ENCODE measurements at regions not wholly inside any gene's neighbourhood (a gene's known extent, or its start where the extent isn't known, plus 50 kb on each side); places are given as distances from the start of the nearest gene placed in this dataset.

DNA sequence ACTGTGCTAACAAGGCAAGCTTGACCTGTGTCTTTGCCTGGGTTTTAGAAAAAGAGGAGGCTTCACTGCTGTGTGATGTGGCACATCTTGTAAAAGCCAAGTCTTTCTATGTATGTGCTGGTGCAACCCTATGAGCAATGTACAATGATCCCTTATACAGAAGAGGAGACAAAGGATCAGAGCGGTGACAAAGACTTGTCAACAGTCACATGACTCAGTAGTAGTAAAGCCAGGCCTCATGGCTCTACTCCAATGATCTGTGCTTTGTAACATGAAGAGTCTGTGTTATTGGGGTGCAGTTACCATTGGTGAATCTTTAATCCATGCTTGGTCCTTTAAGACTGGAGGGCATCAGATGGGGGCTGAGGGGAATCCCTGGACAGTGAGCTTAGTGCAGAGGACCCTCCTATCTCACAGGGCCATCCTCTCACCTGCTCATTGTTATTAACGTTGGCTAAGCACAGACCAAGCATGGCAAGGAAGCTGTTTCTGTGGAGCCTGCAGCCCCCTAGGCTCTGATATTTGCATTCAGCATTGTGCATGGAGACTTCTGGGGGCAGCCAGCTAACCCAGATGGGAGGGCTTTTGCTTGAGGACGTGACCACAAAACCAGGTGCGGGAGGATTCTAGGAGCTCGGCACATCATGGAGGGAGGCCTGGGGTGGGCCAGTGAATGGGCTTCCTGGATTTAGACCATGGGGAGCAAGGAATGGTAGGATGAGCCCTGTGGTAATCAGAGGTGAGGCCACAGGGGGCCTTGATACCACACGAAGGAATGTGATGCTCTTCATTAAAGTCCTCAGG is 308.8 kb upstream of the ZNF32 start:
- no peak for DNase-seq (ENCODE audit: low read depth)

DNA sequence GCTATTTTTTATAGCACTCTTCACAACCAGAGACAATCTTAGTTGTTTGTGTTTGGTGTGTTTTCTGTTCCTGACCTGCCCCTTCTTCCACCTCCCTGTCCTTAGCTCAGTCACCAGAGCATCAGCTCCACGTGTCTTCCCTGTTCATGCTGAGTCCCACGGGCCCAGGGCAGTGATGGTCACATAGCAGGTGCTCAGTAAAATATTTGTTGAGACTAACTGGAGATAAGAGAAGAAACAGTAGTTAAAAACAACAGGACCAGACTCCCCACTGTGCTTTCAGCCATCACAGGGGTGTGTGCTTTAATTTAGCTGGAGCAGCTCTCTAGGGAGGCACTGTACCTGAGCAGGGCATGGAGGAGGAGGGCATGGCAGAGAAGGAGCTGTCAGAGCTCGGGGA is 307.3 kb upstream of the ZNF32 start:
- no peak for DNase-seq (ENCODE audit: low read depth)

DNA sequence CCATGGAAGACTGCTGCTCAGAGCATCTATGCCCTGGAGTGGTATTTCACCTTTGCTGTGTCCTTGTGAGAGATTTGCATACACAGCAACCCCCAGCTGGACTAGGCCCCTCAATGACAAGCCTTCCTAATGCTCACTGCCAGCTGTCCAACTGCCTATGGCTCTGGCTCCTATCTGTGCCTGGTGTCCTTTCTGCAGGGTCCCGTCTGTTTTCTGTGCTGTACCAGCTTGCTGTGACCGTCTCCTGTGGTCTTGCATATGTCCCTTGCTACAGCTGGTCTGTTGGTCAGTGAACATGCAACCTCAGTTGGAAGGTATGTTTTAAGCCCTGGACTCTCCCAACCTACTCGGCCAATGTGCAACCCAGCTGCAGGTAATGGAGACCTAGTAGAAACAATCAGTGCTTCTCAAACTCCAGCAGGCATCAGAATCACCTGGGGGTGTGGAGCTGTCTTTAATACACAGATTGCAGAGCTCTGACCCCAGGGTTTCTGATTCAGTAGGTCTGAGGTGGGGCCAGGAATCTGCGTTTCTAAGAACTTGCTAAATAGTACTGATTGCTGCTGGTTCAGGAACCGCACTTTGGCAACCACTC is 306.4 kb upstream of the ZNF32 start:
- DNase-seq (ENCODE audit: low read depth), result no peak

GRCh38 chr10:43953672-43954071 is 305.0 kb upstream of the ZNF32 start:
- DNase-seq (ENCODE audit: low read depth), result no peak

GRCh38 chr10:43952760-43953159 is 304.1 kb upstream of the ZNF32 start:
- DNase-seq (ENCODE audit: low read depth), result no peak

- no peak for DNase-seq (ENCODE audit: low read depth)
Observed at GRCh38 chr10:43949351-43949750, 300.7 kb upstream of the ZNF32 start.

- DNase-seq (ENCODE audit: low read depth), result no peak
Observed at GRCh38 chr10:43946445-43946844, 297.8 kb upstream of the ZNF32 start.

DNA sequence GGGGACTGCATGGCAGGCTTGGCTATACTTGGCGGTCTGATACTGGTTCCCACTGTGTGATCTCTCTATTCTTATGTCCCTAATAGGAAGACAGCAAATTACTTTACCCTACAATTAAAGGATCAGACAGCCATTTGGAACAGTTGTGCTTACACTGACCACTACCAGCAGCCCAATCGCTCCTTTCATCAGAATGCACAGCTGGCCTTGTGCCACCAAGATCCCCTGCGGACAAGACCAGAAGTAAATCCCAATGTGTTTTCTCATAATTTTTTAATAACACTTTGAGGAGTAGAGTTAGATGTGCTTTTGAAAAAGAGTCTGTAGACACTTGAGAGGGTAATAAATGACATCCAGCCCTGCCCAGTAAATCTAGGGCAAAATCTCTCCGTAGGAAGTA is 297.2 kb upstream of the ZNF32 start:
- DNase-seq (ENCODE audit: low read depth), result no peak

- no peak for DNase-seq (ENCODE audit: low read depth)
Observed at GRCh38 chr10:43945094-43945730, 296.5 kb upstream of the ZNF32 start.

GRCh38 chr10:43944381-43945093 is 295.9 kb upstream of the ZNF32 start:
- DNase-seq (ENCODE audit: low read depth), result no peak

- no peak for DNase-seq (ENCODE audit: low read depth)
Observed at GRCh38 chr10:43943818-43944360, 295.2 kb upstream of the ZNF32 start.

GRCh38 chr10:43943119-43943817 is 294.6 kb upstream of the ZNF32 start:
- no peak for DNase-seq (ENCODE audit: low read depth)

- no peak for DNase-seq (ENCODE audit: low read depth)
Observed at GRCh38 chr10:43942096-43942850, 293.6 kb upstream of the ZNF32 start.

DNA sequence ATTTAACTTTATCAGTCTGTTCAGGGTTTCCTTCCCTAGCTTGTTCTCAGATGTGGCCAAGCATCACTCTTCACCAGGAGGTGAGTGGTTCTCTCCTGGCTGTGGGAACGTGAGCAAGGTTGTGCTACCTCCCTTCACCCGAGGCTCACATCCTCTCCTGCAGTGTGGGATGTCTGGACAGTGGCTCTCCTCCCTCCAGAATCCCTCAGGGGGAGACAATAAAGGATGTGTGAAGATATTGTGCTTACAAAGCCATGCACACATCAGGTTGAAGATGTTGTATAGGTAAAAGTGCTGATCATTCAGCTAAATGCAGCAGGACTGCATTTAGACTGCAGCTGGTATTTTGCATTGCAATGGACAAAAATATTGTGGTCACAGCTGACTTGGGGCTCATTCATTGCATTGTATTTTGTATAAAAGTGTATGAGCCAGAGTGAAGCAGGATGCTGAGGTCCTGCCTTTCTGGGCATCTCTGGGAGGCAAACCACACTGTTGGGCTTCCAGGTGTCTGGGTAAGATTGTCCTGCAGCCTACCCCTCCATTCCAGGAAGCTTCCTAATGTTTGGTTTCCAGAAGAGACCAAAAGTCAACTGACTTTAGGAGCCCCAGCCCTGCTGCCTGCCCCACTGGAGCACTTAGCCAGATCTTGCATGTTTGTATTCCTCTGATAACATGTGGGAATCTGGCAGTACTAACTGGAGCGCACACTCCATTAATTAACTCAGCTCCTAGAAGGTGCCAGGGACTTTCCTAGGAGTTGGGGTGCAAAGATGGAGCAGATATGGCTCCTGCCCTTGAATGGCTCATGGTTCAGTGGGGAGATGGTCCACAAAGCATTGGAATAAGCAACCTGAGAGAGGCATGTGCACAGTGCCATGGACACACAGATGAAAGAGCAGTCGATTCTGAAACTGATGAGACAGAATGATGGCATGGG is 292.5 kb upstream of the ZNF32 start:
- no peak for DNase-seq (ENCODE audit: low read depth)

DNA sequence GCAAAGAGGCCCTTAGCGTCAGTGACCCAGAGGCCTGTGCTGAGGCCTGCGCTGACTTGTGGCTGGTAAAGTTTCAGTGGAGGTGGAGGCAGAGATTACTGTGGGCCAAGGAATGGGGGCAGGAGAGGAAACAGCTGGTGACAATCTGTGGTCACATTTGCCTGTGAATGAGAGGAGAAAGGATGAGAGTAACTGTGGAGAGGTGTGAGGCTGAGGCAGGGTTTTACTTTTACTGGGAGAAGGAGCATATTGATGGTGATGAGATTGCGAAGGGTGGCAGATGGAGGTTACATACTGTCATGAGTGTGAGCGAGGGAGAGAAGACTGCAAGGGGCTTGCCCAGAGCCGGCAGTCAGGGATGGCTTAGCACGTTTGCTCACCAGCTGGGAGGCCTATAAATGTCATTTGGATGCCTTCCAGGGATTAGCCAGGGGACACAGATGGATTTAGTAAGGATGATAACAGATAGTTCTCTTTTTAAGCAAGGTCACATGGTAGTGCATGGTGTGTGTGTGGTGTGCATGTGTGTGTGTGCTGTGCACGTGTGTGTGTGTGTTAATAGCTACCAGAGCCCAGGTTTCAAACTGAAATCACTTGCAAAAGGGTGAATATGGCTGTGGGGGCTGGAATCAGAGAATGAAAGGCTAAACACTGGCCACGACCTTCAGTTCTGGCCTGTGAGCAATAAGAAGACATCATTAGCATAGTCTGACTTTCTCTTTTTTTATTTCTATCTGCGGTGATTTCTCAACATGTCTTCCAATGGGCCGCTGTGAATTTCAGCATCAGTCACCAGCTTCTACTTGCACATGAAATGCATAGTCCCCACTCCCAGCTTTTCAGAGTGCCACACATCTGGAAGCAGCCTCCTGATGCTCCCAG is 291.5 kb upstream of the ZNF32 start:
- no peak for DNase-seq (ENCODE audit: low read depth)

DNA sequence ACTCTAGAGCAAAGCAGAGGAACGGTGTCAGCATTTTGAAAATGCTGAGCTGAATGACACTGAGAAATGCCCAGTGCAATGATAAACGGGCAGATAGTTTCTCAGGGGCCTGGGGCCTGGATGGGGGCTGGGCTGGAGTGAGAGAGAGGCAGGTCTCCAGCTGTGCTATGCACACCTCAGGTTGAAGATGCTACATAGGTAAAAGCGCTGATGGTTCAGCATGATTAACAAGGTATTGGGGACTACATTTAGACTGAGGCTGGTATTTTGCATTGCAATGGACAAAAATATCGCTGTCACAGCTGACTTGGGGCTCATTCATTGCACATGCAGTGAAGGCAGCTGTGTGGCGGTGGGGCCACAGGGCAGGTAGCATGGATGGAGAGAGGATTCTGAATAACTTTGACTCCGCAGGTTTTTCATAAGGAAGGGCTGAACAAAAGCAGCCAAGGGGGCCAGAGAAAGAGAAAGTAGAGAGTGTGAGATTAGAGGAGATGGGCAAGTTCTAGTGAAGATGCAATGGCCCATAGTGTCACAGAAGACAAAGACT is 290.8 kb upstream of the ZNF32 start:
- no peak for DNase-seq (ENCODE audit: low read depth)

- no peak for DNase-seq (ENCODE audit: low read depth)
Observed at GRCh38 chr10:43938810-43939209, 290.1 kb upstream of the ZNF32 start.

GRCh38 chr10:43931308-43931930 is 282.7 kb upstream of the ZNF32 start:
- DNase-seq (ENCODE audit: low read depth), result no peak
